H9 (cell line): ENCODE measurements at regions not wholly inside any gene's neighbourhood (a gene's known extent, or its start where the extent isn't known, plus 50 kb on each side); places are given as distances from the start of the nearest gene placed in this dataset.

Experiments
- DNase-seq: peaks from one replicate; pipeline ENCODE4 v3.0.0-alpha.2; 2017
- H2AFZ ChIP-seq: one replicate; pipeline ENCODE4 v1.6.1; 2013; ENCODE audit warnings: mild to moderate bottlenecking, low read length, control low read depth, moderate library complexity
- H2AK5ac ChIP-seq: 2 replicates; pipeline ENCODE4 v1.6.1; 2013; ENCODE audit warnings: low read length, control low read depth, mixed read lengths; ENCODE audit not compliant: insufficient read length
- H2BK120ac ChIP-seq: one replicate; pipeline ENCODE4 v1.6.1; 2013; ENCODE audit warnings: low read depth, mild to moderate bottlenecking, low read length, control low read depth, inconsistent platforms; ENCODE audit not compliant: poor library complexity, severe bottlenecking
- H2BK12ac ChIP-seq: 2 replicates; pipeline ENCODE4 v1.6.1; 2013; ENCODE audit warnings: low read length, control low read depth, mixed read lengths, low read depth; ENCODE audit not compliant: insufficient read length
- H2BK15ac ChIP-seq: 2 replicates; pipeline ENCODE4 v1.6.1; 2013; ENCODE audit warnings: low read depth, low read length, control low read depth
- H2BK20ac ChIP-seq: one replicate; pipeline ENCODE4 v1.6.1; 2013; ENCODE audit warnings: low read depth, mild to moderate bottlenecking, low read length, control low read depth, inconsistent platforms; ENCODE audit not compliant: poor library complexity, severe bottlenecking
- H2BK5ac ChIP-seq: 2 replicates; pipeline ENCODE4 v1.6.1; 2013; ENCODE audit warnings: low read length, control low read depth, mixed read lengths; ENCODE audit not compliant: insufficient read length
- H3K14ac ChIP-seq: 2 replicates; pipeline ENCODE4 v1.6.1; 2013; ENCODE audit warnings: low read length, control low read depth; ENCODE audit not compliant: insufficient read depth
- H3K18ac ChIP-seq: 2 replicates; pipeline ENCODE4 v1.6.1; 2013; ENCODE audit warnings: low read depth, mild to moderate bottlenecking, mixed read lengths, low read length, control low read depth; ENCODE audit not compliant: insufficient read length
- H3K23ac ChIP-seq: 2 replicates; pipeline ENCODE4 v1.6.1; 2013; ENCODE audit warnings: low read length, control low read depth, mixed read lengths, low read depth; ENCODE audit not compliant: insufficient read length
- H3K23me2 ChIP-seq: 2 replicates; pipeline ENCODE4 v1.6.1; 2013; ENCODE audit warnings: low read depth, mild to moderate bottlenecking, mixed read lengths, low read length, control low read depth; ENCODE audit not compliant: insufficient read length, poor library complexity, severe bottlenecking
- H3K27ac ChIP-seq: 2 replicates; pipeline ENCODE4 v1.5.1; 2013; ENCODE audit warnings: low read length, control low read depth, mixed read lengths, low read depth; ENCODE audit not compliant: insufficient read length
- H3K27me3 ChIP-seq: 2 replicates; pipeline ENCODE4 v1.6.1; 2013; ENCODE audit warnings: low read length, control low read depth, inconsistent platforms; ENCODE audit not compliant: insufficient read depth
- H3K4ac ChIP-seq: 2 replicates; pipeline ENCODE4 v1.6.1; 2013; ENCODE audit warnings: low read depth, mild to moderate bottlenecking, control low read depth, inconsistent platforms, low read length, moderate library complexity
- H3K4me1 ChIP-seq: 2 replicates; pipeline ENCODE4 v1.6.1; 2013; ENCODE audit warnings: low read length, control low read depth, inconsistent platforms; ENCODE audit not compliant: insufficient read depth
- H3K4me2 ChIP-seq: 2 replicates; pipeline ENCODE4 v1.6.1; 2013; ENCODE audit warnings: low read length, control low read depth, mixed read lengths; ENCODE audit not compliant: insufficient read length, insufficient read depth
- H3K56ac ChIP-seq: 2 replicates; pipeline ENCODE4 v1.6.1; 2013; ENCODE audit warnings: low read depth, mild to moderate bottlenecking, mixed read lengths, low read length, control low read depth; ENCODE audit not compliant: insufficient read length
- H3K79me1 ChIP-seq: 2 replicates; pipeline ENCODE4 v1.6.1; 2013; ENCODE audit warnings: low read depth, mild to moderate bottlenecking, moderate library complexity, low read length, control low read depth, inconsistent platforms; ENCODE audit not compliant: insufficient read depth, poor library complexity, severe bottlenecking
- H3K79me2 ChIP-seq: 2 replicates; pipeline ENCODE4 v1.6.1; 2013; ENCODE audit warnings: low read length, control low read depth, inconsistent platforms; ENCODE audit not compliant: insufficient read depth
- H3K9ac ChIP-seq: 2 replicates; pipeline ENCODE4 v1.6.1; 2013; ENCODE audit warnings: low read length, control low read depth, mixed read lengths; ENCODE audit not compliant: insufficient read length; ENCODE audit errors: extremely low read depth
- H3K9me3 ChIP-seq: one replicate; pipeline ENCODE4 v1.6.1; 2013; ENCODE audit warnings: low read depth, low read length, inconsistent platforms; ENCODE audit not compliant: control insufficient read depth
- H3T11ph ChIP-seq: one replicate; pipeline ENCODE4 v1.6.1; 2013; ENCODE audit warnings: mild to moderate bottlenecking, low read length, control low read depth, inconsistent platforms
- H4K20me1 ChIP-seq: one replicate; pipeline ENCODE4 v1.6.1; 2013; ENCODE audit not compliant: control insufficient read depth, insufficient read length, insufficient read depth
- H4K5ac ChIP-seq: 2 replicates; pipeline ENCODE4 v1.6.1; 2013; ENCODE audit warnings: low read depth, mild to moderate bottlenecking, mixed read lengths, low read length, control low read depth; ENCODE audit not compliant: insufficient read length
- H4K8ac ChIP-seq: replicated peaks from 2 replicates; pipeline ENCODE4 v1.6.1; 2013; ENCODE audit warnings: low read length, control low read depth, mixed read lengths, low read depth; ENCODE audit not compliant: insufficient read length
- H4K91ac ChIP-seq: 2 replicates; pipeline ENCODE4 v1.6.1; 2013; ENCODE audit warnings: low read depth, mild to moderate bottlenecking, moderate library complexity, mixed read lengths, low read length, control low read depth; ENCODE audit not compliant: insufficient read length
- H3K27ac Mint-ChIP-seq, 3 experiments: 2 replicates in 2 of 3; 3 replicates in 1 of 3; pipeline ENCODE4 v1.8.0; 2020 to 2021; ENCODE audit warnings: mixed read lengths in 3 of 3, mild to moderate bottlenecking in 1 of 3, moderate library complexity in 1 of 3
- H3K27me3 Mint-ChIP-seq: 2 replicates; pipeline ENCODE4 v1.8.0; 2021; ENCODE audit warnings: low read depth, mild to moderate bottlenecking, moderate library complexity, mixed read lengths
- H3K36me3 Mint-ChIP-seq, 3 experiments: 2 replicates in 2 of 3; 3 replicates in 1 of 3; pipeline ENCODE4 v1.8.0; 2020 to 2021; ENCODE audit warnings: low read depth in 3 of 3, mixed read lengths in 3 of 3; ENCODE audit not compliant: insufficient read depth in 1 of 3
- H3K4me1 Mint-ChIP-seq, 2 experiments: 2 replicates each; pipeline ENCODE4 v1.8.0; 2020; ENCODE audit warnings: mixed read lengths in 2 of 2
- H3K4me3 Mint-ChIP-seq, 2 experiments: 2 replicates in 1 of 2; 3 replicates in 1 of 2; pipeline ENCODE4 v1.8.0; 2020 to 2021; ENCODE audit warnings: mild to moderate bottlenecking in 2 of 2, mixed read lengths in 2 of 2, moderate library complexity in 1 of 2
- H3K9me3 Mint-ChIP-seq, 2 experiments: 2 replicates in 1 of 2; 3 replicates in 1 of 2; pipeline ENCODE4 v1.8.0; 2020; ENCODE audit warnings: mild to moderate bottlenecking in 2 of 2, mixed read lengths in 2 of 2, moderate library complexity in 1 of 2
- WGBS: extraction: QIAGEN DNeasy Blood & Tissue Kit; methylation state at CpG from one replicate; pipeline ENCODE4 v1.1.7; 2013; ENCODE audit warnings: missing lambda C conversion rate, low lambda C conversion rate, mixed read lengths; ENCODE audit not compliant: insufficient read length; ENCODE audit errors: extremely low coverage; 5-methylcytosine and 5-hydroxymethylcytosine counted together
- TF ChIP-seq, protein P1 (sequence below): fragments of 200-600 bp; sonication (generic); conservative IDR thresholded peaks from 3 replicates; pipeline ENCODE4 v1.8.0; 2021; ENCODE audit warnings: antibody characterized with exemption, mild to moderate bottlenecking

- no peak overlapping the region for H2BK15ac ChIP-seq
- H3K27me3 ChIP-seq = no peaks in the 10 kb centered on the region
- peaks cover 5% of the 10 kb centered on the region for H3K9me3 ChIP-seq
- no peak overlapping the region for H2BK20ac ChIP-seq
- H3K18ac ChIP-seq = no peak overlapping the region
- no peaks in the 10 kb centered on the region for H3K79me1 ChIP-seq
- no peak overlapping the region for H3K27ac ChIP-seq
- H2BK12ac ChIP-seq = no peak overlapping the region
- no peak overlapping the region for H2AFZ ChIP-seq
- no peak for DNase-seq
- no peak overlapping the region for H3K4ac ChIP-seq
- no peaks in the 10 kb centered on the region for H3K23me2 ChIP-seq
- WGBS = no CpG with 5 or more reads among the region's 4 CpGs
- H4K91ac ChIP-seq = no peak overlapping the region
- H2BK120ac ChIP-seq = no peak overlapping the region
- H3K27ac Mint-ChIP-seq = peak overlapping the region in 2 of 3 experiments; percentile 34 to 67; a peak in 2 of 7 replicates
- no peaks in the 10 kb centered on the region for H3K79me2 ChIP-seq
- H4K5ac ChIP-seq = no peak overlapping the region
- H3K4me1 Mint-ChIP-seq = peaks cover 10 to 12% of the 10 kb centered on the region in 2 experiments
- H3K4me3 Mint-ChIP-seq = no peak overlapping the region
- H2BK5ac ChIP-seq = no peak overlapping the region
- peaks cover 9 to 11% of the 10 kb centered on the region in 2 experiments for H3K9me3 Mint-ChIP-seq
- H2AK5ac ChIP-seq = no peak overlapping the region
- H4K8ac ChIP-seq = no peak overlapping the region
- no peak overlapping the region for H3K56ac ChIP-seq
- H3T11ph ChIP-seq = no peak overlapping the region
- peaks cover 4 to 8% (median 7%) of the 10 kb centered on the region in 3 experiments for H3K36me3 Mint-ChIP-seq
- H3K27me3 Mint-ChIP-seq = no peaks in the 10 kb centered on the region; the same call in 1 of the 2 replicates
- H3K9ac ChIP-seq = no peak overlapping the region
- H3K23ac ChIP-seq = no peak overlapping the region
- no peak overlapping the region for H3K4me2 ChIP-seq
- no peaks in the 10 kb centered on the region for H4K20me1 ChIP-seq
- H3K4me1 ChIP-seq = no peaks in the 10 kb centered on the region
- TF ChIP-seq, protein P1, sequence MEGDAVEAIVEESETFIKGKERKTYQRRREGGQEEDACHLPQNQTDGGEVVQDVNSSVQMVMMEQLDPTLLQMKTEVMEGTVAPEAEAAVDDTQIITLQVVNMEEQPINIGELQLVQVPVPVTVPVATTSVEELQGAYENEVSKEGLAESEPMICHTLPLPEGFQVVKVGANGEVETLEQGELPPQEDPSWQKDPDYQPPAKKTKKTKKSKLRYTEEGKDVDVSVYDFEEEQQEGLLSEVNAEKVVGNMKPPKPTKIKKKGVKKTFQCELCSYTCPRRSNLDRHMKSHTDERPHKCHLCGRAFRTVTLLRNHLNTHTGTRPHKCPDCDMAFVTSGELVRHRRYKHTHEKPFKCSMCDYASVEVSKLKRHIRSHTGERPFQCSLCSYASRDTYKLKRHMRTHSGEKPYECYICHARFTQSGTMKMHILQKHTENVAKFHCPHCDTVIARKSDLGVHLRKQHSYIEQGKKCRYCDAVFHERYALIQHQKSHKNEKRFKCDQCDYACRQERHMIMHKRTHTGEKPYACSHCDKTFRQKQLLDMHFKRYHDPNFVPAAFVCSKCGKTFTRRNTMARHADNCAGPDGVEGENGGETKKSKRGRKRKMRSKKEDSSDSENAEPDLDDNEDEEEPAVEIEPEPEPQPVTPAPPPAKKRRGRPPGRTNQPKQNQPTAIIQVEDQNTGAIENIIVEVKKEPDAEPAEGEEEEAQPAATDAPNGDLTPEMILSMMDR = no peak
- no peak overlapping the region for H3K14ac ChIP-seq
Observed at GRCh38 chr11:39683951-39684554, 1775.4 kb downstream of the LRRC4C start.
